SHP77 treated with DMSO at 0.1 percent for 48 hours (cell line): ENCODE measurements at regions not wholly inside any gene's neighbourhood (a gene's known extent, or its start where the extent isn't known, plus 50 kb on each side); places are given as distances from the start of the nearest gene placed in this dataset.
"Not testable (repeated sequence)": the region's sequence is repeated elsewhere in the genome, so short reads cannot be mapped to it uniquely, and the experiment has no call there.

Experiments
- DNase-seq: peaks from one replicate; lab custom pipeline; 2025; lab: John Stamatoyannopoulos, UW

- DNase-seq, result no peak
Measured at GRCh38 chr5:97937846-97938245, 754.8 kb upstream of the RIOK2 start.

- no peak for DNase-seq
Measured at GRCh38 chr5:97943036-97943435, 760.0 kb upstream of the RIOK2 start.

DNA sequence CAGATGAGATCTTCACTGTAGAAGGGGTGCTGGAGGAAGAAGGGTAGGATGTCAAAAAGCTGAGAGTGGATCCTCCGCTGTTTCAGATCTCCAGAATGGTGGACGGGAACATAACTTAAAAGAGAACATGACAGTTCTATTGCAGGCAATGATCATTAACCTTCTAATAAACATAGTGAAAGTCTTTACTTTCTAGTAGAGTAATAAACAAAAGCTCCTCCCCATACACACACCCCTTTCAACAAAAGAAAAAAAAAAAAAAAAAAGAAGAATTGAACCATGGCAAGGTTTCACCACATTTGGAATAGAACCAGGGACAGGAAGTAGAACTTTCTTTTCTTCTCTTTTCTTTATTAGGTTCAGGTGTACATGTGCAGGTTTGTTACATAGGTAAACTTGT is 768.1 kb upstream of the RIOK2 start:
- no peak for DNase-seq

- DNase-seq, result no peak
Measured at GRCh38 chr5:97955450-97955849, 772.4 kb upstream of the RIOK2 start.

DNA sequence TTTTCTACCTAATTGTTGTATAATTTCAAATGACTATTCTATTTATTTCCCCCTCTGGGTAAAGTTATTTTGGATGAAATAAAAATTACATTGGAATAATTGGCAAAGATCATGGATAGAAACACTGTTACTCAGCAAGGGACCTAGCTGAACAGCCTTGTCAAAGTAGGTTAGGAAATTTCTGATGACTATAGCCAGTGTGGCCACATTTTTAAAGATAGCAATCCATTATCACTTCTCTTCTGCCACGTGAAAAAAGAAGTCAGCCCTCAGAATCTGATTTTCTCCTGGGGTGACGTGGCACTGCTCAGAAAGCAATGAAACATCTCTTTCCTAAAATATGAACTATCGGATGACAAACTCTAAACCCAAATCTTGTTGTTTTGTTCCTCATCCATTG is 784.2 kb upstream of the RIOK2 start:
- DNase-seq, result no peak

DNA sequence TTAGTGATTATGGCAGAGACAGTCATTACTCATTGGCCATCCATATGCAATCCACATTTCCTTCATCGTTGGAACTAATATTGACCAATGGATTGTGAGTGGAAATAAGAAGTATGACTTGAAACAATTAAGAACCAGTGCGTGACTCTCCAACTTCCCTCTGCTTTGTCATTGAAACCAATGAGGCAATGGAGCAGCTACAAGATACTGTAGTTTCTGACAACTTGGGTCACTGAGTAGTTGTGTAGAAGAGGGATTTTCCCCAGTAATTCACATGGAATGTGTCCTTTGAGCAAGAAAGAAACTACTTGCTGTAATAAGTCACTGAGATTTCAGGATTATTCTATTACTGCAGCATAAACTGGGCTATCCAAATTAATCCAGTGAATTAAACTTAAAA is 785.3 kb upstream of the RIOK2 start:
- DNase-seq, result no peak

DNA sequence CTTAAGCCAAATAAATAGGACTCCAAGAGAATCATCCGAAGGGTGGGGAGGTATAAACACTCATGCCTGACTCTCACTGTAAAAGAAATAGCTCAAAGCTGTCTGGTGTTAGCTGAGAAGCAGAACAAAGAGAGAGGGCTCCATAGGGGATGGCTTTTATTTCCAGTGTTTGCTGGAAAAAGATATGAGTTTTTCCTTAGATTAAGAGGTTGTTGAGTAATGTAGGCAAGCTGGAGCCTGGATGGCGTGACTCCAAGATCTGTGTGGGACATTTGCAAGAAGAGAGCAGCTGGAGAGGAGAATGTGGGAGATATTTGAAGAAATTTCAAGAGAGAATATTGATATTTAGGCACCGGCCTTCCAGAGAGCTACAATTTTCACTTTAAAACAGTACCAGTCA is 793.7 kb upstream of the RGMB start:
- DNase-seq, result no peak

DNA sequence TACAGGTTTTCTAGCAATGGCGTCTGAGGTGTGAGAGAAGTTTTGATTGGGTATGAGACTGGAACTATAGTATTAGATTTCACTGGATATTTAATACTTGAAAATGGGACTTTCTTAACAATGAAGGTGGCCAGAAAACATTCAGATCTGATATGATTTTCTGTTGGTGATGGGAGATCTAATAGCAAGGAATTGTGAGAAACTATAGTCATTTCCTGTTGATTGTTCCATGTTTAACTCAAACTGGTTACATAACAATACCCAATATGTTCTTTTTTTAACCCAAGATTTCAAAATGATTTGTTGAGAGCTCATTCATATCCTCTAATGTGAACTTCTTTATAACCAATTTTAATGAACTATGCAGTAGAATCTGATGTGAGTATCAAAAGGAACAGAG is 793.2 kb upstream of the RGMB start:
- DNase-seq, result no peak

DNA sequence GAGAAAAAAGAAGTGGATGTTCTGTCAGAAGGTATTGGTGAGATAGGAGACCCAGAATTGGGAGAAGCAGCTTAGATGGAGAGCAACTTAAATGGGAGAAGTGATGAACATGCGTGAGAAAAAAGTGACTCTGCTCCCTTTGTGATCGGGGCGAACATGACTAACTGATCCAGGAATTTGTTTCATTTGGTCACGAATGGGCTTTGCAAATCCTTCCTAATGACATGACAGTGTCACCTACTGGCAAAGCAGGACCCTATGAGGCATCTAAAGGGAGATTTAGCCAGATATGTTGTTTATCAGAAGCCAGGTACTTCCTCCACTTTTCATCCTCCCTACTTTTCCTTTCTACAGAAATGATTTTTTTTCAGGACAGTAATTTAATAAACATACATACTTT is 787.4 kb upstream of the RGMB start:
- DNase-seq, result no peak

DNA sequence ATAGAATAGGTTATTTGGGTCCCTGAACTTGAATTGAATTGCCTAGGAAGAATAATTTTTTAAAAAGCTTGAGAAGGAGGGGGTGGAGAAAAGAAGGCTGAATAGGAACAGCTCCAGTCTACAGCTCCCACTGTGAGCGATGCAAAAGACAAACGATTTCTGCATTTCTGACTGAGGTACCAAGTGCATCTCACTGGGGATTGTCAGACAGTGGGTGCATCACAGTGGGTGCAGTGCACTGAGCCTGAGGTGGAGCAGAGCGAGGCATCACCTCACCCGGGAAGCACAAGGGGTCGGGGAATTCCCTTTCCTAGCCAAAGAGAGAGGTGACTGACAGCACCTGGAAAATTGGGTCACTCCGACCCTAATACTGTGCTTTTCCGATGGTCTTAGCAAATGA is 782.2 kb upstream of the RGMB start:
- no peak for DNase-seq

- DNase-seq, result no peak
Measured at GRCh38 chr5:97998941-97999340, 774.5 kb upstream of the RGMB start.

DNA sequence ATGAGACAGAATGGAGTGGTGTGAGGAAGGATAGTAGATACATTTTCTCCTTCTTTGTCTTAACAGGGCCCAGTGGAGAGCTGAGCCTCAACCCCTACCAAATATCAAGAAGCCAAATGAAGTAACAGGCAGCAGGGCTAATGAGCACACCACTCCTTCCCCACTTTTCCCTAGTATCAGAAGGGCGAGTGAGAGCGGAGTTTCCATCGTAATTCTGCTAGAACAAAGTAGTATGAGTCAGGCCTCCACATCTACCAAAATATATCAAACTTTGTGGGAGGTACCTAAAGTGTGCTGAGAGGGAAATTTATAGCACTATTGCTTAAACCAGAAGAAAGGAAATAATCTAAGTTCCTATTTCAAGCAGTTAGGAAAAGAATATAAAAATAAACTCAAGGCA is 769.0 kb upstream of the RGMB start:
- DNase-seq, result no peak

DNA sequence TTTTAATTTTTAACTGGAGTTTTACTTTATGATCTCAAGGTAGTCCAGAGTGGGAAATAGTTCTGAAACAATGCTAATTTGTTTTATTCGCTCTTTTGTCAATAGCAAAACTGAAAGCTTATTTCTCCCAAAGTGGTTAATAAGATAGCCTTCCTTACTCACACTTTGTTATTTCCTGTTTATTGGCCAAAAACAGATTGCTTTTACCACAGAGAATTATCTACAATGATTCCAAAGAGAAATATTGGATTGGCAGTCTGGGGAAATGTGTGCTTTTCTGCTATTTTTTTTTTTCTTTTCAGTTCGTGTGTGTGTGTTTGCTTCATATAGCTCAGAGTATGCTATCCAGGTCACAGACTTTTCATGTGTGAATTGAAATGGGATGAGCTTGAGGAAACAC is 756.7 kb upstream of the RGMB start:
- no peak for DNase-seq

- DNase-seq, result not testable (repeated sequence)
Measured at GRCh38 chr5:98030273-98030672, 743.2 kb upstream of the RGMB start.

GRCh38 chr5:98031036-98031435 is 742.4 kb upstream of the RGMB start:
- DNase-seq, result not testable (repeated sequence)

DNA sequence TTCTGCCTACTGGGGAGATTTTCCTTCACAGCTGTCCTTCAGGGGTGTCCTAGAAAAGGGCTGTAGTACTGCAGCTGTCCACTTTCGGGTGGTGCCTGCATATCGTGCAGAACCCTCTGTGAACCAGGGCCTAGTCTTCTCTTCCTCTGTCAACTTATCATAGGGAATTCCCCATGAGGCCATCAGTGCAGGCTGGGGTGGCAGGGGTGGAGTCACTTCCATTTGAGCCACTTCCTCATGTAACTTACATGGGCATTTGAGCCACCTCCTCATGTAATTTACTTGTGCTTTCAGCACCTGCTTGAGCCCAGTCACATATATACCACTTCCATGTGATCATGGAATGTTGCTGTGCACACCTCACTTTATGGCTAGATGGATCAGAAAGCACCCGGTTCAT is 742.0 kb upstream of the RGMB start:
- DNase-seq, result no peak

DNA sequence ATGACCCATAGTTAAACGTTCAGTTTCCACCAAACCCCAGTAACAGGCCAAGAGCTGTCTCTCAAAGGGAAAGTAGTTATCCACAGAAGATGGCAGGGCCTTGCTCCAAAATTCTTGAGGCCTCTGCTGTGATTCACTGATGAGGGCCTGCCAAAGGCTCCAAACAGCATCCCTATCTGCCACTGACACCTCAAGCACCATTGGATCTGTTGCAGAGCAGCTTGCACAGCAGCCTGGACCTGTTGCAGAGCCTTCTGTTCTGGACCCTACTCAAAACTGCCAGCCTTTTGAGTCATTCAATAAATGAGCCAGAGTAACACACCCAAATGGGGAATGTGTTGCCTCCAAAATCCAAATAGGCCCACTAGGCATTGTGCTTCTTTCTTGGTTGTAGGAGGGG is 741.5 kb upstream of the RGMB start:
- no peak for DNase-seq

GRCh38 chr5:98041661-98042060 is 731.8 kb upstream of the RGMB start:
- DNase-seq, result no peak

GRCh38 chr5:98042521-98042920 is 730.9 kb upstream of the RGMB start:
- DNase-seq, result no peak

GRCh38 chr5:98042961-98043360 is 730.5 kb upstream of the RGMB start:
- DNase-seq, result no peak

- DNase-seq, result no peak
Measured at GRCh38 chr5:98050583-98050982, 722.9 kb upstream of the RGMB start.

DNA sequence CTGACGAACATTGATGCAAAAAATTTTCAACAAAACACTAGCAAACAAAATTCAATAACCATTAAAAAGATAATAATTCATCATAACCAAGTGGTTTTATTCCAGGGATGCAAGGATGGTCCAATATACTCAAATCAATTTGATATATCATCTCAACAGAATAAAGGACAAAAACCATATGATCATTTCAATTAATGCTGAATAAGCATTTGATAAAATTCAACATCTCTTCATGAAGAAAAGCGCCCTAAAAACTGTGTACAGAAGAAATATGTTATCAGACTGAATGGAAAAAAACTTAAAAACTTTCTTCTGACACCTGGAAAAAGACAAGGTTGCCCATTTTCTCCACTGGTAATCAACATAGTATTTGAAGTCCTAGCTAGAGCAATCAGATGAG is 720.3 kb upstream of the RGMB start:
- DNase-seq, result no peak

DNA sequence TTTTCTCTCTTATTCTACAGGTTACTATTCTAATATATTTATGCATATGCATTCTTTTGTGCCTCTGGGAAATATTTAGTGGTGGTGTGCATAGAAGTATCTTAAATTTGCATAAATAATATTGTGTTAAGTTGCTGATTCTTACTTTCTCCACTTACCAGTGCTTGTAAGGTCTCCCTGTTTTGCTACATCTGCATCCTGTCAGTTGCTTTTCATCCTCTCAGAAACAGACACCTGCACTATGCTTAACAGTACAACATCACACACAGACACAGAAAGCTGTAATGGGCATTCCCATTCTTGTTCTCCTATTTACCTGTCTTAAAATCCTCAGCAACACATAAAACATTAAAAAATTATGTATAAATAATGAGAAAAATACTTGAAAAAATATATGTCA is 713.3 kb upstream of the RGMB start:
- DNase-seq, result no peak

DNA sequence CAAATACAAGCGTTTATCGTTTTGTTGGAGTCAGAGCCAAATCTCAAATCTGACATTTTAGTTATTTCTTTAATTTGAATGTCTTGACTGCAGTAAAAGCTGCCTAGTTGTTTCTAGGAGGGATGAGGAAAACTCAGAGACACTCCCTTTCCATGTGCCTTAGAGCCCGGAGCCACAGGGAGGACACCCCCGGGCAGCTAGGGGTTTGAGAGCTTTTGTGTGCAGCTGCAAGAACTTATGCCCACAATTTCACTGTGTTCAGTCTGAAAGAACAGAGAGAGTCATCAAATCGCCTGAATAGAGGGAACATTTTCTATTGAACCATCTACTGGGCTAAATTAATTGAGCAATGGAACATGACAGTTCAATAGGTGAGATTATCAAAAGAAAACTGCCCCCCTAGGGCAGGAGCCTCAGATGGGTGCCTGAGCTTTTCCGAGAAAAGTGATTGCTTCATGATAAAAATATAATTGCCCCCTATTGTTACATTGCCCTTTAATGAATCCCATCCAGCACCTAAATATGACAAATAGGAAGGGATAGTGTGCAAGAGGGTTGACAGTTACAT is 709.3 kb upstream of the RGMB start:
- DNase-seq, result no peak
